OCI-LY3 (cell line): ENCODE measurements at regions not wholly inside any gene's neighbourhood (a gene's known extent, or its start where the extent isn't known, plus 50 kb on each side); places are given as distances from the start of the nearest gene placed in this dataset.

Experiments used
- H2AFZ ChIP-seq: fragments of 200-600, 300-600 bp; shearing (Covaris generic); 2 replicates; pipeline ENCODE4 v1.6.0; 2014; ENCODE audit warnings: antibody characterized with exemption, low read depth, low read length
- H3K27ac ChIP-seq: fragments of 200-600, 300-600 bp; sonication (generic); 2 replicates; pipeline ENCODE4 v1.5.1; 2014; ENCODE audit warnings: mild to moderate bottlenecking, low read length, moderate library complexity, mixed read lengths
- H3K27me3 ChIP-seq: fragments of 200-600, 300-600 bp; sonication (generic); 2 replicates; pipeline ENCODE4 v1.6.1; 2014; ENCODE audit warnings: low read depth, low read length, mixed read lengths
- H3K36me3 ChIP-seq: fragments of 200-600, 300-600 bp; sonication (generic); replicated peaks from 2 replicates; pipeline ENCODE3; 2014; ENCODE audit warnings: low read depth, low read length, mixed read lengths
- H3K4me1 ChIP-seq: fragments of 300-600, 200-600 bp; sonication (generic); 2 replicates; pipeline ENCODE4 v1.6.1; 2014; ENCODE audit warnings: low read length, mixed read lengths
- H3K4me2 ChIP-seq: fragments of 200-600, 300-600 bp; sonication (generic); 2 replicates; pipeline ENCODE4 v1.6.1; 2014; ENCODE audit warnings: low read length, mixed read lengths
- H3K4me3 ChIP-seq: fragments of 300-600, 200-600 bp; sonication (generic); 2 replicates; pipeline ENCODE4 v1.5.1; 2014; ENCODE audit warnings: antibody characterized with exemption, mild to moderate bottlenecking, low read length, moderate library complexity
- H3K79me2 ChIP-seq: fragments of 300-600, 200-600 bp; shearing (Covaris generic); 2 replicates; pipeline ENCODE4 v1.6.1; 2014; ENCODE audit warnings: mild to moderate bottlenecking, low read length, mixed read lengths
- H3K9ac ChIP-seq: fragments of 300-600, 200-600 bp; shearing (Covaris generic); 2 replicates; pipeline ENCODE4 v1.6.0; 2014; ENCODE audit warnings: mild to moderate bottlenecking, low read length, moderate library complexity
- H3K9me3 ChIP-seq: fragments of 200-600, 300-600 bp; shearing (Covaris generic); 2 replicates; pipeline ENCODE4 v1.6.1; 2014; ENCODE audit warnings: low read length, mixed read lengths; ENCODE audit not compliant: insufficient read depth
- H4K20me1 ChIP-seq: fragments of 200-600, 300-600 bp; sonication (generic); 2 replicates; pipeline ENCODE4 v1.6.1; 2016; ENCODE audit warnings: low read length, mixed read lengths; ENCODE audit not compliant: insufficient read depth
- EZH2phosphoT487 ChIP-seq: fragments of 200-600 bp; shearing (Covaris generic); IDR thresholded peaks from 2 replicates; pipeline ENCODE4 v1.6.1; 2018; ENCODE audit warnings: antibody characterized with exemption, mixed run types, low read depth
- TF ChIP-seq, protein P1 (sequence below): fragments of 200-600, 300-600 bp; sonication (generic); IDR thresholded peaks from 2 replicates; pipeline ENCODE4 v1.5.1; 2014; ENCODE audit warnings: antibody characterized with exemption, low read length, low read depth

DNA sequence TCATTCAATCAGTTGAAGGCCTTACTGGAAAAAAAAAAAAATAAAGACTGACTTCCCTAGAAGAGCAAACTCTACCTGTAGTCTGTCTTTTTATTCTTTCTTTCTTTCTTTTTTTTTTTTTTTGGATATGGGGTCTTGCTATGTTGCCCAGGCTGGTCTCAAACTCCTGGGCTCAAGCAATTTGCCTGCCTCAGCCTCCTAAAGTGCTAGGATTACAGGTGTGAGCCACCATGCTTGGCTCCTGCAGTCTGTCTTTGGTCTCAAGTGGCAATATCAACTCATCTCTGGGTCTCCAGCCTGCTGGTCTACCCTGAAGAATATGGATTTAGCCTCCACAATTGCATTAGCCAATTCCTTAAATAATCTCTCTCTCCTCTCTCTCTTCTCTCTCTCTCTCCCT lies 167.7 kb upstream of the P2RY1 start:
- no peak overlapping the region for H2AFZ ChIP-seq
- no peaks in the 10 kb centered on the region for H3K36me3 ChIP-seq
- no peak overlapping the region for H3K4me2 ChIP-seq

DNA sequence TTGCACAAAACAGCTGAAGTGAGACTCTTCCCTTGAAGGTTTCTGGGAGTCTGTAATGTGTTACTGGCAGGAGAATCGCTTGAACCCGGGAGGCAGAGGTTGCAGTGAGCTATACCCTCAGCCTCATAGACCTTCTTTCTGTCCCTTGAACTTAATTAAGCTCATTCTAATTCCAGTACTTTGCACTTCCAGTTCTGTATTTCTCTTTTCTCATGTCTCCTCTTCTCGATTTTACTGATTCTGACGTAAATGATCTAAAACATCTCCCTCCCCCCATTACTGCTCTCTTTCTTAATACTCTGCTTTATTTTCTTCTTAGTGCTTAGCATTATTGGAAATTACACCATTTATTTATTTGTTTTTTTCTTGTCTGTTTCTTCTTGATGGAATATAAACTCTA lies 165.4 kb upstream of the P2RY1 start:
- TF ChIP-seq, protein P1, sequence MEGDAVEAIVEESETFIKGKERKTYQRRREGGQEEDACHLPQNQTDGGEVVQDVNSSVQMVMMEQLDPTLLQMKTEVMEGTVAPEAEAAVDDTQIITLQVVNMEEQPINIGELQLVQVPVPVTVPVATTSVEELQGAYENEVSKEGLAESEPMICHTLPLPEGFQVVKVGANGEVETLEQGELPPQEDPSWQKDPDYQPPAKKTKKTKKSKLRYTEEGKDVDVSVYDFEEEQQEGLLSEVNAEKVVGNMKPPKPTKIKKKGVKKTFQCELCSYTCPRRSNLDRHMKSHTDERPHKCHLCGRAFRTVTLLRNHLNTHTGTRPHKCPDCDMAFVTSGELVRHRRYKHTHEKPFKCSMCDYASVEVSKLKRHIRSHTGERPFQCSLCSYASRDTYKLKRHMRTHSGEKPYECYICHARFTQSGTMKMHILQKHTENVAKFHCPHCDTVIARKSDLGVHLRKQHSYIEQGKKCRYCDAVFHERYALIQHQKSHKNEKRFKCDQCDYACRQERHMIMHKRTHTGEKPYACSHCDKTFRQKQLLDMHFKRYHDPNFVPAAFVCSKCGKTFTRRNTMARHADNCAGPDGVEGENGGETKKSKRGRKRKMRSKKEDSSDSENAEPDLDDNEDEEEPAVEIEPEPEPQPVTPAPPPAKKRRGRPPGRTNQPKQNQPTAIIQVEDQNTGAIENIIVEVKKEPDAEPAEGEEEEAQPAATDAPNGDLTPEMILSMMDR: no peak
- no peak for TF ChIP-seq EZH2phosphoT487
- peak overlapping the region; percentile 48 for H3K4me3 ChIP-seq
- H3K9ac ChIP-seq: peak overlapping the region; percentile 27; the same call in 1 of the 2 replicates
- H3K27me3 ChIP-seq: no peaks in the 10 kb centered on the region
- H4K20me1 ChIP-seq: no peaks in the 10 kb centered on the region
- peak overlapping the region; percentile 49 for H3K27ac ChIP-seq
- no peaks in the 10 kb centered on the region for H3K79me2 ChIP-seq
- no peaks in the 10 kb centered on the region for H3K36me3 ChIP-seq
- peak overlapping the region; percentile 67 for H2AFZ ChIP-seq
- H3K9me3 ChIP-seq: no peaks in the 10 kb centered on the region; the same call in 1 of the 2 replicates
- H3K4me1 ChIP-seq: peaks cover 18% of the 10 kb centered on the region
- peak overlapping the region; percentile 69 for H3K4me2 ChIP-seq

More for the DNA sequence above, 167.7 kb upstream of the P2RY1 start:
- Histone ChIP-seq H4K20me1 (no peaks in the 10 kb centered on the region), H3K27ac (no peak overlapping the region), H3K4me3 (no peak overlapping the region), H3K27me3 (no peaks in the 10 kb centered on the region), H3K4me1 (peaks cover 18% of the 10 kb centered on the region), H3K79me2 (no peaks in the 10 kb centered on the region), H3K9ac (no peak overlapping the region), H3K9me3 (peaks cover 4% of the 10 kb centered on the region; the same call in 1 of the 2 replicates)
- no peak for TF ChIP-seq EZH2phosphoT487
- TF ChIP-seq, protein P1: no peak

DNA sequence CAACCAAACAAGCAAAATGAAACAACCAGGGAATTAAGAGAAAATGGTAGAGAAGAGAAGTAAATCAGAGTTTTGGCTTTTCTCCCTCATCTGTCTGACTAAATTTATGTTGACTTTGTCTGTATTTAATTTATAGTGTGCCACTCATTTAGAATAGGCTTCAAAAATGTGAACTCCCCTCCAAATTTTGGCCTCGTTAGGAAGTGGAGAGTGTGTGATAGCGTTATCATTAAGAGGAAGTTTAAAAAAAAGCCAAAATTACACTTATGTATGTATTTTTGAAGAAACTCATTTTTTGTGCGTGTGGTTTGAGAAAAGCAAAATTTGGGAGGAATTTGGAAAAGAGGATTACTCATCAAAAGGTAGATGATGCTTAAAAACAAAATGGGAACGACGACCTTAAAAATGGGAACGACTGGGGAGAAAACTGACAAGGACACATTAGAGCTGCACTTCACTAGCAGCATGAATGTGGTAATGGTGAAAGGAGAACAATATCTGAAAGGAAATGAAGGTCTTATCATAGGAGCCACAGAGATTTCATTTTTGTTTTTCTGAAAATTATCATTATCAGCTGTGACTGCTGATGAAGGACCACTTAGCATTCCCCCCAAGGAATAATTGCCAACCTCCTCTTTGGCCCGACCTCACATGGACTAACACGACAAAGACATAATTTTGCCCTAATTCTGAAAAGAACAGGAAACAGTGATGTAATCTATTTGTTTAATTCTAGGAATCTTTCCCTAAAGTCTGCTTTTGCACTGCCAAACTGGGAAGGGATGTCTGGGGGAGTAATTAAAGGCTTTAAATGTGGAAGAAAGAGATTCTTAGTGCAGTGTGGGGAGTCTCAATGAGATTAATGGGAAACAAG lies 163.2 kb upstream of the P2RY1 start:
- Histone ChIP-seq H4K20me1 (no peaks in the 10 kb centered on the region), H3K9me3 (no peaks in the 10 kb centered on the region; the same call in 1 of the 2 replicates), H3K79me2 (no peaks in the 10 kb centered on the region), H3K4me3 (no peak overlapping the region), H3K4me2 (no peak overlapping the region), H2AFZ (no peak overlapping the region), H3K27ac (no peak overlapping the region), H3K9ac (no peak overlapping the region), H3K4me1 (peaks cover 18% of the 10 kb centered on the region), H3K27me3 (no peaks in the 10 kb centered on the region), H3K36me3 (no peaks in the 10 kb centered on the region)
- TF ChIP-seq, protein P1: no peak
- TF ChIP-seq EZH2phosphoT487: no peak

DNA sequence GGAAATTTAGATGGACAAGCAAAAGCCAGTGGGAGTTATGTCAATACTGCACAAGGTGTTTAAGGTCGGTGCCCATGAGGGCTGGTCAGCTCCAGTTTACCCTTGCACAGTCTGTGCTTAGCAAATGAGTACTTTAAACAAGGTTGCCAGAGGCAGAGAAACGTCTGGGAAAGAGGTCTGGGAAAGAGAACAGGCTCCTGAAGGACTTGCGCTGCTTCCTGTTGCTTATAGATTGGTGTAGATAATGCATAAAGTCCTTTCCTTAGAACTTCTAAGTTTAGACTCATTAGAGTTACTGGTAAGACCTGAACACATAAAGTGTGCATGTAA lies 162.6 kb upstream of the P2RY1 start:
- Histone ChIP-seq H3K27me3 (no peaks in the 10 kb centered on the region), H3K27ac (no peak overlapping the region), H3K9me3 (no peaks in the 10 kb centered on the region; the same call in 1 of the 2 replicates), H3K4me1 (peaks cover 18% of the 10 kb centered on the region), H3K4me2 (no peak overlapping the region), H3K9ac (no peak overlapping the region), H4K20me1 (no peaks in the 10 kb centered on the region), H3K4me3 (no peak overlapping the region), H3K79me2 (no peaks in the 10 kb centered on the region), H3K36me3 (no peaks in the 10 kb centered on the region), H2AFZ (no peak overlapping the region)
- no peak for TF ChIP-seq EZH2phosphoT487
- TF ChIP-seq, protein P1: no peak
